ENCODE measurements at regions not wholly inside any gene's neighbourhood (a gene's known extent, or its start where the extent isn't known, plus 50 kb on each side); places are given as distances from the start of the nearest gene placed in this dataset.

- Histone ChIP-seq H3K27me3 (ENCODE audit: control insufficient read depth, insufficient read depth, low read length) (no peaks in the 10 kb centered on the region), H3K79me2 (no peaks in the 10 kb centered on the region), H3K9me3 (ENCODE audit: control insufficient read depth, low read length) (no peaks in the 10 kb centered on the region), H2AFZ (no peak overlapping the region), H3K9ac (no peak overlapping the region), H3K4me2 (ENCODE audit: low read length) (no peak overlapping the region), H3K27ac (no peak overlapping the region), H3K4me1 (no peaks in the 10 kb centered on the region), H3K4me3 (ENCODE audit: low read depth, low read length) (no peak overlapping the region), H3K36me3 (ENCODE audit: control insufficient read depth, insufficient read depth, low read length) (no peaks in the 10 kb centered on the region)
- TF ChIP-seq, protein P1, sequence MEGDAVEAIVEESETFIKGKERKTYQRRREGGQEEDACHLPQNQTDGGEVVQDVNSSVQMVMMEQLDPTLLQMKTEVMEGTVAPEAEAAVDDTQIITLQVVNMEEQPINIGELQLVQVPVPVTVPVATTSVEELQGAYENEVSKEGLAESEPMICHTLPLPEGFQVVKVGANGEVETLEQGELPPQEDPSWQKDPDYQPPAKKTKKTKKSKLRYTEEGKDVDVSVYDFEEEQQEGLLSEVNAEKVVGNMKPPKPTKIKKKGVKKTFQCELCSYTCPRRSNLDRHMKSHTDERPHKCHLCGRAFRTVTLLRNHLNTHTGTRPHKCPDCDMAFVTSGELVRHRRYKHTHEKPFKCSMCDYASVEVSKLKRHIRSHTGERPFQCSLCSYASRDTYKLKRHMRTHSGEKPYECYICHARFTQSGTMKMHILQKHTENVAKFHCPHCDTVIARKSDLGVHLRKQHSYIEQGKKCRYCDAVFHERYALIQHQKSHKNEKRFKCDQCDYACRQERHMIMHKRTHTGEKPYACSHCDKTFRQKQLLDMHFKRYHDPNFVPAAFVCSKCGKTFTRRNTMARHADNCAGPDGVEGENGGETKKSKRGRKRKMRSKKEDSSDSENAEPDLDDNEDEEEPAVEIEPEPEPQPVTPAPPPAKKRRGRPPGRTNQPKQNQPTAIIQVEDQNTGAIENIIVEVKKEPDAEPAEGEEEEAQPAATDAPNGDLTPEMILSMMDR (IDR thresholded peaks at IDR 0.05): no peak
Observed at GRCh38 chr6:115854866-115855665, 205.6 kb downstream of the FRK start.

DNA sequence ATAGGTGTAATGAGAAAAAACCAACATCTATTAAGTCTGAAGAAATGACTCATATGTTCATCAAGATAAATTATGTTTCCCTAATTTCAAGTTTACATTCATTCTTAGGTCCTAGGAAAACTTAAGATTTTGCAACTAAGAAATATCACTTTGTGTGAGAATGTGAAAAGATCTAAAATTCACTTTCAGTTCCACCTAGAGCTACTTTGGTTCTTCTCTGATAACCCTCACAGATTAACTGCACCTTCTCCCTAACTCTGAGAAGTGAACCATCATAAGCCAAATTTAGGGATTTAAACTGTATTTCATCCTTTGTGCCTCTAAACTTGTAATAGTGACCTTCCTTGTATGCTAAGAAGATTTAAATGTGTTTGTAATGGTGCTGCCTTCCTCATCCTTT lies 213.0 kb downstream of the FRK start:
- H3K9me3 ChIP-seq (ENCODE audit: control insufficient read depth, low read length): no peaks in the 10 kb centered on the region
- H3K27ac ChIP-seq: no peak overlapping the region
- H3K9ac ChIP-seq: no peak overlapping the region
- no peaks in the 10 kb centered on the region for H3K27me3 ChIP-seq (ENCODE audit: control insufficient read depth, insufficient read depth, low read length)
- no peak overlapping the region for H3K4me2 ChIP-seq (ENCODE audit: low read length)
- TF ChIP-seq, protein P1 (IDR thresholded peaks at IDR 0.05): no peak
- H3K4me3 ChIP-seq (ENCODE audit: low read depth, low read length): no peak overlapping the region
- no peaks in the 10 kb centered on the region for H3K36me3 ChIP-seq (ENCODE audit: control insufficient read depth, insufficient read depth, low read length)
- H3K4me1 ChIP-seq: no peaks in the 10 kb centered on the region
- H3K79me2 ChIP-seq: no peaks in the 10 kb centered on the region
- H2AFZ ChIP-seq: no peak overlapping the region

- Histone ChIP-seq H3K9me3 (ENCODE audit: control insufficient read depth, low read length) (no peaks in the 10 kb centered on the region), H3K79me2 (no peaks in the 10 kb centered on the region), H3K4me1 (no peaks in the 10 kb centered on the region), H3K4me2 (ENCODE audit: low read length) (no peak overlapping the region), H3K9ac (no peak overlapping the region), H3K27ac (no peak overlapping the region), H3K36me3 (ENCODE audit: control insufficient read depth, insufficient read depth, low read length) (no peaks in the 10 kb centered on the region), H3K27me3 (ENCODE audit: control insufficient read depth, insufficient read depth, low read length) (no peaks in the 10 kb centered on the region), H2AFZ (no peak overlapping the region), H3K4me3 (ENCODE audit: low read depth, low read length) (no peak overlapping the region)
- TF ChIP-seq, protein P1 (IDR thresholded peaks at IDR 0.05): no peak
Observed at GRCh38 chr6:115843945-115844344, 216.7 kb downstream of the FRK start.

- H3K4me3 ChIP-seq (ENCODE audit: low read depth, low read length): no peak overlapping the region
- H3K9ac ChIP-seq: no peak overlapping the region
- H3K36me3 ChIP-seq (ENCODE audit: control insufficient read depth, insufficient read depth, low read length): no peaks in the 10 kb centered on the region
- H3K27ac ChIP-seq: no peak overlapping the region
- no peak overlapping the region for H2AFZ ChIP-seq
- TF ChIP-seq, protein P1 (IDR thresholded peaks at IDR 0.05): no peak
- H3K79me2 ChIP-seq: no peaks in the 10 kb centered on the region
- no peak overlapping the region for H3K4me2 ChIP-seq (ENCODE audit: low read length)
- no peaks in the 10 kb centered on the region for H3K9me3 ChIP-seq (ENCODE audit: control insufficient read depth, low read length)
- no peaks in the 10 kb centered on the region for H3K27me3 ChIP-seq (ENCODE audit: control insufficient read depth, insufficient read depth, low read length)
- no peaks in the 10 kb centered on the region for H3K4me1 ChIP-seq
Observed at GRCh38 chr6:115842338-115842737, 218.4 kb downstream of the FRK start.
